Colonic mucosa (tissue), 4 donors: ENCODE measurements at regions not wholly inside any gene's neighbourhood (a gene's known extent, or its start where the extent isn't known, plus 50 kb on each side); places are given as distances from the start of the nearest gene placed in this dataset.
"Not testable (repeated sequence)": the region's sequence is repeated elsewhere in the genome, so short reads cannot be mapped to it uniquely, and the experiment has no call there.

ENCODE experiments used
- DNase-seq: peaks from one replicate; pipeline ENCODE4 v3.0.0-alpha.2; 2020
- H3K27ac ChIP-seq: fragments of 200-600 bp; one replicate; pipeline ENCODE4 v1.8.0; 2021
- H3K27me3 ChIP-seq: fragments of 200-600 bp; one replicate; pipeline ENCODE4 v1.8.0; 2021
- H3K36me3 ChIP-seq: fragments of 200-600 bp; one replicate; pipeline ENCODE4 v1.8.0; 2021
- H3K4me1 ChIP-seq: fragments of 200-600 bp; one replicate; pipeline ENCODE4 v1.8.0; 2021; ENCODE audit warnings: mild to moderate bottlenecking
- H3K4me3 ChIP-seq: fragments of 200-600 bp; one replicate; pipeline ENCODE4 v1.8.0; 2021
- H3K9ac ChIP-seq, 2 donors: one replicate each; pipeline ENCODE4 v1.7.0; 2013; ENCODE audit warnings: control low read depth in 2 of 2, low read depth in 2 of 2, low read length in 2 of 2
- H3K9me3 ChIP-seq: fragments of 200-600 bp; one replicate; pipeline ENCODE4 v1.8.0; 2021
- intact Hi-C: fragments of 100-400 bp; cut with DNase I; formaldehyde crosslinking; loops from one replicate; pipeline ENCODE4 v1.14.1; 2022
- TF ChIP-seq, protein P1 (sequence below): fragments of 200-600 bp; IDR thresholded peaks from one replicate; pipeline ENCODE4 v1.8.0; 2022; ENCODE audit warnings: antibody characterized with exemption, mild to moderate bottlenecking
- donor health status: healthy.
- donor health status: DM: no; HTN: no; CAD: no.
- donor health status: DM: no; HTN: no; CAD: no.

DNA sequence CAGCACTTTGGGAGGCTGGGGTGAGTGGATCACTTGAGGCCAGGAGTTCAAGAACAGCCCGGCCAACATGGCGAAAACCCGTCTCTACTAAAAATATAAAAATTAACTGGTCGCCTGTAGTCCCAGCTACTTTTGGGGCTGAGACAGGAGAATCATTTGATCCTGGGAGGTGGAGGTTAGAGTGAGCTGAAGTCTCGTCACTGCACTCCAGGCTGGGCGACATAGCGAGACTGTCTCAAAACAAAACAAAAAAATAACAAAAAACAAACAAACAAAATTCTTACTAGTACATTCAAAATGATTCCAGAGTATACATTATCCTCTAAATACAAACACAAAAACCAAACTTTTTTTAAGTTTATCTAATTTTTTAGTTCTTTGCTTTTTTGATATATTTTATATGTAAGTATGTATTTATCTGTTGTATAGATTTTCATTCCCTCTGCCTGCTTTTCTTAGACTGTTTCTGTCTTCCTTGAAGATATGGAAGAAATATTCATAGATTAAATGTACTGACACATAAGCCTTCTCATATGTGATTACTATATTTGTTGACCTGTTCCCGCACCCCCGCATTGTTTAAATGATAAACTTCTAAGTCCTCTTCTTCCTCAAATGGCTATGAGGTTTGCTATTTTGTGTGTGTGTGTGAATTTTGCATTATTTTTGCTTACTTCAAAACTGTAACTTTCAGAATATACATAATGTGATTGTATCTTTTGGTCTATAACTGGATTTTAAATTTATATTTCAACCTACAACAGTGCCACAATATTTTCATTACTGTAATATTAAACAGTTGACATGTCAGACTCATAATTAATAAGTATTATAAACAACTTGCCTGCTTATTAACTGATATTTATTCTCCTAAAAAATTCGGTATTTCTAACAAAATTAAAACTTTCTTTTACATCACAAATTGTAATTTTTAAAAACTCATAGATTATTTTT is 1674.1 kb upstream of the B3GALT2 start:
- TF ChIP-seq, protein P1, sequence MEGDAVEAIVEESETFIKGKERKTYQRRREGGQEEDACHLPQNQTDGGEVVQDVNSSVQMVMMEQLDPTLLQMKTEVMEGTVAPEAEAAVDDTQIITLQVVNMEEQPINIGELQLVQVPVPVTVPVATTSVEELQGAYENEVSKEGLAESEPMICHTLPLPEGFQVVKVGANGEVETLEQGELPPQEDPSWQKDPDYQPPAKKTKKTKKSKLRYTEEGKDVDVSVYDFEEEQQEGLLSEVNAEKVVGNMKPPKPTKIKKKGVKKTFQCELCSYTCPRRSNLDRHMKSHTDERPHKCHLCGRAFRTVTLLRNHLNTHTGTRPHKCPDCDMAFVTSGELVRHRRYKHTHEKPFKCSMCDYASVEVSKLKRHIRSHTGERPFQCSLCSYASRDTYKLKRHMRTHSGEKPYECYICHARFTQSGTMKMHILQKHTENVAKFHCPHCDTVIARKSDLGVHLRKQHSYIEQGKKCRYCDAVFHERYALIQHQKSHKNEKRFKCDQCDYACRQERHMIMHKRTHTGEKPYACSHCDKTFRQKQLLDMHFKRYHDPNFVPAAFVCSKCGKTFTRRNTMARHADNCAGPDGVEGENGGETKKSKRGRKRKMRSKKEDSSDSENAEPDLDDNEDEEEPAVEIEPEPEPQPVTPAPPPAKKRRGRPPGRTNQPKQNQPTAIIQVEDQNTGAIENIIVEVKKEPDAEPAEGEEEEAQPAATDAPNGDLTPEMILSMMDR, result no peak
- intact Hi-C loops, result no loop called here
- Histone ChIP-seq H3K27ac (no peak overlapping the region), H3K4me1 (no peaks in the 10 kb centered on the region), H3K9ac (no peak overlapping the region), H3K9me3 (no peaks in the 10 kb centered on the region), H3K4me3 (no peak overlapping the region), H3K27me3 (no peaks in the 10 kb centered on the region), H3K36me3 (no peaks in the 10 kb centered on the region)
- no peak for DNase-seq

DNA sequence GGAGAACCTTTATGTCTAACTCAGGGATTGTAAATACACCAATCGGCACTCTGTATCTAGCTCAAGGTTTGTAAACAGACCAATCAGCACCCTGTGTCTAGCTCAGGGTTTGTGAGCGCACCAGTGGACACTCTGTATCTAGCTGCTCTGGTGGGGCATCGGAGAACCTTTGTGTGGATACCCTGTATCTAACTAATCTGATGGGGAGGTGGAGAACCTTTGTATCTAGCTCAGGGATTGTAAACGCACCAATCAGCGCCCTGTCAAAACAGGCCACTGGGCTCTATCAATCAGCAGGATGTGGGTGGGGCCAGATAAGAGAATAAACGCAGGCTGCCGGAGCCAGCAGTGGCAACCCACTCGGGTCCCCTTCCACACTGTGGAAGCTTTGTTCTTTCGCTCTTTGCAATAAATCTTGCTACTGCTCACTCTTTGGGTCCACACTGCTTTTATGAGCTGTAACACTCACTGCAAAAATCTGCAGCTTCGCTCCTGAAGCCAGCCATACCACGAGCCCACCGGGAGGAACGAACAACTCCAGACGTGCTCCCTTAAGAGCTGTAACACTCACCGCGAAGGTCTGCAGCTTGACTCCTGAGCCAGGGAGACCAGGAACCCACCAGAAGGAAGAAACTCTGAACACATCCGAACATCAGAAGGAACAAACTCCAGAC is 1673.2 kb upstream of the B3GALT2 start:
- H3K4me3 ChIP-seq, intact Hi-C loops, H3K9ac ChIP-seq, DNase-seq, H3K27ac ChIP-seq, H3K36me3 ChIP-seq, H3K9me3 ChIP-seq, H3K27me3 ChIP-seq, H3K4me1 ChIP-seq: not testable (repeated sequence)

DNA sequence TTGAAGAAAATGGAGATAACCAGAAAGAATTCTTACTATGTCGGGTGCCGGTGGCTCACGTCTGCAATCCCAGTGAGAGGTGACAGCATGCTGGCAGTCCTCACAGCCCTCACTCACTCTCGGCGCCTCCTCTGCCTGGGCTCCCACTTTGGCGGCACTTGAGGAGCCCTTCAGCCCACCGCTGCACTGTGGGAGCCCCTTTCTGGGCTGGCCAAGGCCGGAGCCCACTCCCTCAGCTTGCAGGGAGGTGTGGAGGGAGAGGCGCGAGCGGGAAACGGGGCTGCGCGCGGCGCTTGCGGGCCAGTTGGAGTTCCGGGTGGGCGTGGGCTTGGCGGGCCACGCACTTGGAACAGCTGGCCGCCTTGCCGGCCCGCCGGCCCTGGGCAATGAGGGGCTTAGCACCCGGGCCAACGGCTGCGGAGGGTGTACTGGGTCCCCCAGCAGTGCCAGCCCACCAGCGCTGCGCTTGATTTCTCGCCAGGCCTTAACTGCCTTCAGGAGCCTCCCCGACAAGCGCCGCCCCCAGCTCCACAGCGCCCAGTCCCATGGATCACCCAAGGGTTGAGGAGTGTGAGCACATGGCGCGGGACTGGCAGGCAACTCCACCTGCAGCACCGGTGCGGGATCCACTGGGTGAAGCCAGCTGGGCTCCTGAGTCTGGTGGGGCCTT is 1672.5 kb upstream of the B3GALT2 start:
- H3K9ac ChIP-seq, H3K9me3 ChIP-seq, DNase-seq, intact Hi-C loops, H3K27ac ChIP-seq, H3K36me3 ChIP-seq, H3K4me1 ChIP-seq, H3K4me3 ChIP-seq, H3K27me3 ChIP-seq: not testable (repeated sequence)

DNA sequence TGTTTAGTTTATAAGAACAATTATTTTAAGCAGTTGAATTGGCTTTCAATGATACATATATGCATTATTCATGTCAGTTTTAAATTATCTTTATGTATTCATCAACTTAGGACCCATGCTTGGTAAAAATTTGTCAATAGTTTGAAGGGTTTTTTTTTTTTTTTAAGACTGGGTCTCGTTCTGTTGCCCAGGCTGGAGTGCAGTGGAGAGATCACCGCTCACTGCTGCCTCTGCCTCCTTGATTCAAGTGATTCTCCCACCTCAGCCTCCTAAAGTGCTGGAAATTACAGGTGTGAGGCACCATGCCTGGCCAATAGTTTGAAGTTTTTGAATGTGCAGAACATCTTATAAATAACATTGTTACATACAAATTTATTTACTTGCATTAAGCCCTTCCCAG is 1671.0 kb upstream of the B3GALT2 start:
- Histone ChIP-seq H3K27me3 (no peaks in the 10 kb centered on the region), H3K9me3 (no peaks in the 10 kb centered on the region), H3K36me3 (no peaks in the 10 kb centered on the region), H3K9ac (no peak overlapping the region), H3K27ac (no peak overlapping the region), H3K4me3 (no peak overlapping the region), H3K4me1 (no peaks in the 10 kb centered on the region)
- DNase-seq, result no peak
- TF ChIP-seq, protein P1, result no peak
- intact Hi-C loops, result no loop called here

DNA sequence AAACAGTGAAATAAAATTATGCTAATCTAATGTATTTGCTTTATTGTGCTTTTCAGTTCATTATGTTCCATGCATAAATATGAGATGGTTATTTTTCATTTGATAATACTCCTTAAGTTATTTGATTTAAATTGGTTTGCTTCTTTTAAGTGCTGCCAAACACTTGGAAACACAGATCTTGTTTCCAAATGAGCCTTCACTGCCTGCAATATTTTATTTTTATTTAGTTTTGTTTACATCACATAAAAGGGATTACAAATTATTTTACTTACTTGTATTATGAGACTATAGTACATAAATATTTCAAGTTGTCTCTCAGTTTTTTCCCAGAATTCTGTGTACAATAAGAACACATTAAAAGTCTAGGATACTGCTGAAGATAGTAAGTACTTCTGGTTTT is 1662.4 kb upstream of the B3GALT2 start:
- TF ChIP-seq, protein P1, result no peak
- no peaks in the 10 kb centered on the region for H3K27me3 ChIP-seq
- no peaks in the 10 kb centered on the region for H3K9me3 ChIP-seq
- no peak overlapping the region for H3K27ac ChIP-seq
- DNase-seq, result no peak
- H3K4me1 ChIP-seq, result no peaks in the 10 kb centered on the region
- intact Hi-C loops, result no loop called here
- no peak overlapping the region for H3K4me3 ChIP-seq
- no peak overlapping the region for H3K9ac ChIP-seq
- no peaks in the 10 kb centered on the region for H3K36me3 ChIP-seq

DNA sequence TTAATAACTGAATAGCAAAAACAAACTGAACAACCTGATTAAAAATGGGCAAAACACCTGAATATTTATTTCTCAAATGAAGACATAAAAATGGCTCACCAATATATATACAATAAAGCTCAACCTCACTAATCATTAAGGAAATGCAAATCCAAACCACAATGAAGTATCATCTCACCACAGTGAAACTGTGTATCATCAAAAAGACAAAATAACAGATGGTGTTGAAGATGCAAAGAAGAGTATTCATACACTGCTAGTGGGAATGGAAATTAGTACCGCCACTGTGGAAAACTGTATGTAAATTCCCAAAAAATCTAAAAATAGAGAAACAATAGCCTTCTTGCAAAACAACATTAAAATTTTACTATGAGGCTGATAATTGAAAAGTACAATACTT is 1660.1 kb upstream of the B3GALT2 start:
- no peak for DNase-seq
- no peaks in the 10 kb centered on the region for H3K36me3 ChIP-seq
- no peak overlapping the region for H3K4me3 ChIP-seq
- H3K9ac ChIP-seq, result no peak overlapping the region
- no peaks in the 10 kb centered on the region for H3K9me3 ChIP-seq
- no peak overlapping the region for H3K27ac ChIP-seq
- TF ChIP-seq, protein P1, result no peak
- H3K4me1 ChIP-seq, result no peaks in the 10 kb centered on the region
- intact Hi-C loops, result no loop called here
- H3K27me3 ChIP-seq, result no peaks in the 10 kb centered on the region
